GM23338 (cell line): ENCODE measurements at regions not wholly inside any gene's neighbourhood (a gene's known extent, or its start where the extent isn't known, plus 50 kb on each side); places are given as distances from the start of the nearest gene placed in this dataset.

Experiments used
- CREB1 ChIP-seq: fragments of 250-450 bp; sonication (Bioruptor Pico); IDR thresholded peaks from 2 replicates; pipeline ENCODE4 v1.5.0; 2020; ENCODE audit warnings: low read depth, mild to moderate bottlenecking, moderate library complexity
- CTCF ChIP-seq, 2 experiments: fragments of 200-600 bp in 1 of 2; sonication (generic) in 1 of 2; conservative IDR thresholded peaks; 2 replicates each; pipeline versions ENCODE4 v1.5.1 to v1.6.1; 2016 to 2017; ENCODE audit warnings: antibody characterized with exemption in 2 of 2, low read depth in 2 of 2, mild to moderate bottlenecking in 2 of 2, moderate library complexity in 1 of 2
- JUNB ChIP-seq: IDR thresholded peaks from one replicate; pipeline ENCODE4 v1.6.1; 2016; ENCODE audit warnings: antibody characterized with exemption; ENCODE audit not compliant: unreplicated experiment
- REST ChIP-seq: IDR thresholded peaks from one replicate; pipeline ENCODE4 v1.6.1; 2018; ENCODE audit warnings: antibody characterized with exemption; ENCODE audit not compliant: unreplicated experiment

GRCh38 chr5:104375345-104375744 is 812.8 kb upstream of the NUDT12 start:
- TF ChIP-seq CTCF (conservative IDR thresholded peaks at IDR 0.05; ENCODE audit: low read depth in 2 of 2) (no peak), JUNB (no peak), REST (no peak), CREB1 (CRISPR knock-in tag) (no peak)
